ENCODE measurements at regions not wholly inside any gene's neighbourhood (a gene's known extent, or its start where the extent isn't known, plus 50 kb on each side); places are given as distances from the start of the nearest gene placed in this dataset.
"Not testable (repeated sequence)": the region's sequence is repeated elsewhere in the genome, so short reads cannot be mapped to it uniquely, and the experiment has no call there.

GRCh38 chr10:56449770-56450169 lies 88.7 kb upstream of the ZWINT start:
- DNase-seq (ENCODE audit: low spot score): no peak

DNA sequence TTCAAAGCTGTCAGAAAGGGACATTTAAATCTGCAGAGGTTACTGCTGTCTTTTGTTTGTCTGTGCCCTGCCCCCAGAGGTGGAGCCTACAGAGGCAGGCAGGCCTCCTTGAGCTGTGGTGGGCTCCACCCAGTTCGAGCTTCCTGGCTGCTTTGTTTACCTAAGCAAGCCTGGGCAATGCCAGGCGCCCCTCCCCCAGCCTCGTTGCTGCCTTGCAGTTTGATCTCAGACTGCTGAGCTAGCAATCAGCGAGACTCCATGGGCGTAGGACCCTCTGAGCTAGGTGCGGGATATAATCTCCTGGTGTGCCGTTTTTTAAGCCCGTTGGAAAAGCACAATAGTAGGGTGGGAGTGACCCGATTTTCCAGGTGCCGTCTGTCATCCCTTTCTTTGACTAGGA lies 86.6 kb upstream of the ZWINT start:
- DNase-seq (ENCODE audit: low spot score): not testable (repeated sequence)

DNA sequence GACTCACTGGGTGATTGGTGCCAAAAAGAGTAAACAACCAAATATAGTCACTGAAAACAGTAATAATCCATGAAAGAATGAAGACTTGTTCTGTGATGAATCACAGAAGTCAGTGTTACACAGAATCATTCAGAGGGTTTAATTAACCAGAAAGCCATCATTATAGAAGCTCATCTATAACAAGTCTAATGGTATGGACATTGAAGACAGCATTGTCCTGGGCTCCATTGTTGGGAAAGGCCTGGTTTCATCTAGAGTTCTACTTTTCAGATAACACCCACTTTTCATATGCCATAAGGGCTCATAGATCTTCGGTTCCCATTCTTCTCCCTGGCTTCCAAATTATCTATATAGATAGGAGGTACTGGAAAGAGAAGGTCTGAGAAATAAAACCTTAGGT lies 80.3 kb upstream of the ZWINT start:
- not testable (repeated sequence) for DNase-seq (ENCODE audit: low spot score)
